ENCODE measurements at regions not wholly inside any gene's neighbourhood (a gene's known extent, or its start where the extent isn't known, plus 50 kb on each side); places are given as distances from the start of the nearest gene placed in this dataset.
"Not testable (repeated sequence)": the region's sequence is repeated elsewhere in the genome, so short reads cannot be mapped to it uniquely, and the experiment has no call there.

DNA sequence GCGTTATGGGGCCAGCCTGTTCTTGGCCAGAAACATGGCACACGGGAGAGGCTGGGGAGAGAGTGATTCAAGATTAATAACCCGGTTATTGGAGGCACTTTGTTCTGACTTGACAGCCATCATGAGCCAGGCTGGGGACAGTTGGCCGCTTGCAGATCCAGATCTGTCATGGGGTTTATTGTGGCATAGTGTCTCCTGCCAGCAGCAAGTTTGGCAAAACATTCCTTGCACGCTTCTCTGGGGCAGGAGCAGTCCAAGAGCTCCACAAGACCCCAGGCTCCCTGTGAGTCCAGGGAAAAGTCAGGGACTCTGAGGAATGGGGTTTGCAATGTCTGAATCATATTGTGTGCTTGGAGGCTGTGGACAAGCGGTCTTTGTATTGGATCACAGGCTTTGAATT, 270.4 kb downstream of the MIAT start:
- DNase-seq (ENCODE audit: low spot score): no peak

DNA sequence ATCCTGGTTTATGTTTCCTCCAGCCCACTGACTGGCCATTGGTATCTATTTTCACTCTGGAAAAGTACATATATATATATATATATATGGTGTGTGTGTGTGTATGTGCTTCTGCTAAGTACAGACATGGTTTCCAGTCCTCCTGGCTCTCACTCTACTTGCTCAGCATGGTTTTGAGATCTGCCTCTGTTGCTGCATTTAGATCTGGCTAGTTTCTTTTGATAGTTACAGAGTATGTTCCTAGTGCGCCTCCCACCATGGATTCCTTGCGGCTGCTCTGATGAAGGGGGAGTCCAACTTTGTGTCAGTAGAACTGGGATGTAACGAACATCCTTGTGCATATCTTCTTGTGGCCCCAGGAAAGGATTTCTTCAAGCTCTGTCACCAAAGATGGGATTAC, 274.1 kb downstream of the MIAT start:
- DNase-seq (ENCODE audit: low spot score): no peak

GRCh38 chr22:26933105-26933590, 275.8 kb downstream of the MIAT start:
- no peak for DNase-seq (ENCODE audit: low spot score)

DNA sequence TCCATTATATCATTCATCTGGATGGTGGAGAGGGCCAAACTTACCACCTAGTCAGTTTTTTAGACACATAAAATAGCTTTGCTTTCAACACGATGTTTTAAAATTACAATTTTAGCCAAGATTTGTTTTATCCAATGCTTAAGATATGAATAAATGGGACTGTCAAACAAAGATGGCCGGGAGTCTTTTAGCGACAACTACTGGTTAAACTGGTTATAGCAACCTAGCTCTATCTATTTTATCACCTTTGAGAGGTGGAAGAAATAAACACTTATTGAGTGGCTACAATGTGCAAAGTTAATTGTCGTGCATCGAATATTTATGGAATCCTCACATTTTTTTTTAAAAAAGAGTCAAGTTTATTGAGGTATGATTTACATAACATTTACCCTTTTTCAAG, 279.8 kb downstream of the MIAT start:
- no peak for DNase-seq (ENCODE audit: low spot score)

DNA sequence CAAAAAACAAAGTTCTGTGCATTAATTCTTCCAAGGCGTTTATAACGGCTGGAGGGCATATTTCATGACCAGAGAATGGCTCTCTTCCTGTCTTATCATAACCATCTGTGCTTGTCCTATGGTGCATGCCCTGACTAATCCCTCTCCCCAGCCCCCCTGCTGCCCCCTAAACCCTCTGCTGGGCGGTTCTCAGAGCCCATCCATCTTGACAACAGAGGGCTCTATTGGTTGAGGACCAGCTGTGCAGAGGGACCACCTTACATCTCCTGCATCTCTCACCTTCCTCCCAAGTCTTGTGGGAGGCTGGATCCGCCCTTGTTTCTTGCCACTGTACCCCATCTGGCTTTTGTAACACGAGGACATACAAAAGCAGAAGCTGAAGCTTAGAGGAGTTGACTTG, 282.1 kb downstream of the MIAT start:
- DNase-seq (ENCODE audit: low spot score): no peak

DNA sequence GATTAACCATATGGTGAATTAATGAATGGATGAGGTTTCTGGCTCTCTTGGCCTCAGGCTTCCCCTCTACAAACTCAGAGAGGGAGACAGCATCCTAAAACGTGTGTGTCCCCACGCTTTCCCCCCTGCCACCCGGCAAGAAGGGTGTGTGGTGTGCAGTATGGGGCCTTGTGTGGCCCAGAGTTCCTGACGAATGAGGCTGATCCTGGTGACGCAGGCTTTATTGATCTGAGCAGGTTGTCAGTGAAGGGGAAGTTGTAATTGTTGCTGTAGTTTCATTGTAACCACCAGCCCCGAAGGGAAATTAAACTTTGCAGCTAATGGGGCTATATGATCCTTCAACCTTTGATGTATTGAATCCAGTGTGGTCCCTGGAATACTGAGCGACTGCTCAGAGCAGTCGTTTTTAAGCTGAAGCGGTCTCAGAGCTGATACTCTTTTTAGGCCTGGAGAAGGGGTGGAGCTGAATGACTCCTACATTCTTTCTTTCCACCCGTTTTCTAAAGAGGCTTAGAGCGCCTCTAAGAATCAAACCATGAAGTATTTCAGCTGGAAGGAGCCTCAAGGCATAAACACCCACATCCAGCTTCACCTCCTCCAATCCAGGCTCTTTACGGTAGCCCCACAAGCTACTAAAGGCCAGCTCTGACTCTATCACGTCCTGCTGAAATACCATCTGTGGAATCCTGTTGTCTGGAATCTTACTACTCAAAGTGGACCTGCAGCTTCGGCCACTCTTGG, 284.7 kb downstream of the MIAT start:
- DNase-seq (ENCODE audit: low spot score): no peak

GRCh38 chr22:26942637-26942957, 285.2 kb downstream of the MIAT start:
- no peak for DNase-seq (ENCODE audit: low spot score)

- DNase-seq (ENCODE audit: low spot score): no peak
Measured at GRCh38 chr22:26945565-26945964, 288.2 kb downstream of the MIAT start.

DNA sequence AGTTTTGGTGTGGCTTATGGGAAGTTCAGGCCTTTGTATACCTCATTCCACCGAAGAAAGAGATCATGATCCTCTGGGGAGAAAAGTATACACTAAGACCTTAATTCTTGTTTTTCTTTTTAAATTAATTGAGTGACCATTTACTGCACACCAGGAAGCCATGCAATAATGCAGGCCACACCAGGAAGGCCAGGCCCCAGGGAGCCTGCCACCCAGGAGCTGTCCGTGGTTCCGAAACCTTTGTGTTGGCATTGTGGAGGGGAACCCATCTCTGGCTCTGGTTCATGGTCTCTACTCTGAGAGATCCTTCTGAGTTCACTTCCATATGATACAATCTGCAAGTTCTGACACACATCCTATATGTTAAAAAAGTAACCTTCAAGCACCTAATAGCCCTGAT, 291.8 kb downstream of the MIAT start:
- DNase-seq (ENCODE audit: low spot score): no peak

DNA sequence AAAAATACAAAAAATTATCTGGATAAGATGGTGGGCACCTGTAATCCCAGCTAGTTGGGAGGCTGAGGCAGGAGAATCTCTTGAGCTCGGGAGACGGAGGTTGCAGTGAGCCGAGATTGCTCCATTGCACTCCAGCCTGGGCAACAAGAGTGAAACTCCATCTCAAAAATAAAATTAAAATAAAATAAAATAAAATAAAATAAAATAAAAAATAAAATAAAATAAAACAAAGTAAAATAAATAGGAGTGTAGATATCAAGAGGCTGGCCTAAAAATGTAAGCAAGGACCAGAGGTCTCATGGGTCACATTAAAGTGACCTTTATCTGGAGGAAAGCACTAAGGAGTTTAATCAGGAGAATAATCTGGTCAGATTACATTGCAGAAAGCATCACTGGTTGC, 293.8 kb downstream of the MIAT start:
- not testable (repeated sequence) for DNase-seq (ENCODE audit: low spot score)

- no peak for DNase-seq (ENCODE audit: low spot score)
Measured at GRCh38 chr22:26952004-26952403, 294.6 kb downstream of the MIAT start.

DNA sequence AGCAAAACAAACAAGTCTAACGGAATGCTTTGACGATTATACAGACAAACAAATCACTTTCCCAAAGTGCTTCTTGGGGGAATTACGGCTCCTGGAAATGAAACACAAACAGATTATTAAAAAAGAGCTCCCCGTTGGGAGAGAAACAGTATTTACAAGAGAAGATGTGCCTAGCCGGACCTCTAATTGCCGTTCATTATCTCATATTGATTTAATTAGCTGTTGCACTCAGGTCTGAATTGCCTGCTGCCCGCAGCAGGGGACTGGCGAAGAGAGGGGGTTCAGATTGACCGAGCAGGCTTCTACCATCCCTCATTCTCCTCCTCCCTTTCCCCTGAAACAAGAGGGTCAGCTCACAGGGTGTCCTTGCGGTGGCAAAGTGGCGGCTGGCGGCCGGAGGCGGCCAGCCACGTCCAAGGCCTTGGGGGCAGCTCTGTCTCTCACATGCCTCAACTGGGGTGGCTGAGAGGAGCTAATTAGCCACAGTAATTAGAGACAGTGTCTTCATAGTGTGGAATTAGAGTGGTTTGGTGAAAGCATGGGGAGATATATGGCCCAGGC, 295.1 kb downstream of the MIAT start:
- DNase-seq (ENCODE audit: low spot score): no peak

- DNase-seq (ENCODE audit: low spot score): no peak
Measured at GRCh38 chr22:26953012-26953883, 295.9 kb downstream of the MIAT start.

DNA sequence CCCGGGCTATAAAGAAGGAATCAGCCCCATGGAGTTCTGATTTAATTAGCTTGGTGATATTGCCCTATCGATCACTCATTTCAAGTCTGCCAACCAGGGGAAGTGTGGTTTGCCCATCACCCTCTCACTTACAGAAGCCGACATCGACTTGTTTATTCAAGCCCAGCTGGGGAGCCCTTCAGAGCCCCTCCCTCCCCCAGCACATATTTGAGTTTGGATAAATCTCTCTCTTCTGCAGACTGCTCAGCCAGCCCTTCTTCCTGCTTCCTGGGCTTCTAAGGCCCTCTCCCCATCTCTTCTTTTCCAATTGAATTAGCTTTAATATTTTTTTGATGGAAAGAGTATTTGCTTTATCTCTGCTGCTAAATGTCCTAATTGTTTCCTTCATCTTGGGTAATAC, 299.0 kb downstream of the MIAT start:
- DNase-seq (ENCODE audit: low spot score): no peak

DNA sequence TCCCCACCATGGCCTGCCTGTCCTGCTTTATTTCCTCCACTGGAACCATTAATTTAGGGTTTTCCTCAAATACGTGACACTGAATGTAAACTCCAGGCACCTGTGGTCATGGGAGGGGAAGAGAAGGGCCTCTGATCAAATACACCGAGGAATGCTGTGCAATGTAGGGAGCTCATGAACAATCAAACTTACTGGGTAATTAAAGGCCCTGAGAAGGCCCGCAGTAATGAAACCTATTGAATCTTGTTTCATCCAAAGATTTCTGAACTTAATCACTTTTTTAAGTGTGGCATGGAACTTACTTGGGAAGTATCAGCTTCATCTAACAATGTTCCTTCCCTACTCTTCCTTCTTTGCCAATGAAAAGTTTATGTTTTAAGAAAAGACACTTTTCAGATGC, 299.8 kb downstream of the MIAT start:
- DNase-seq (ENCODE audit: low spot score): no peak

- DNase-seq (ENCODE audit: low spot score): no peak
Measured at GRCh38 chr22:26957897-26958296, 300.5 kb downstream of the MIAT start.

DNA sequence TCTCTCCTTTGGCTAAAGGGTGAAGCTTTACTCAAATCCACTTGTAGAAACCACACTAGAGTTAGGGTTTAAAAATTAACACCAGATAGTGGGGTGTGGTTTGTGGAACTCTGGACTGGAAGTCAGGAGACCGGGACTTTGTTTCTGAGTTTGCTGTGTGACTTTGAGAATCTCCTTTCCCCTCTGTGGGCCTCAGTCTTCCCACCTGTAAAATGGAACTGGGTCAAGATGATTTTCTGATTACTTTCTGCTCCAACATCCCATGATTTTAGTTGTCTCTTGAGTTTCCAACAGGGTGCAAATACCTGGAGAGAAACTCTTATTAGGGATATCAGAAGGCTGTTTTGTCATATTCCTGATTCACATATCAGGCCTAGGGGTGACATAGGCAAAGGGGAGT, 301.0 kb downstream of the MIAT start:
- DNase-seq (ENCODE audit: low spot score): no peak

- DNase-seq (ENCODE audit: low spot score): no peak
Measured at GRCh38 chr22:26964642-26965041, 307.3 kb downstream of the MIAT start.

DNA sequence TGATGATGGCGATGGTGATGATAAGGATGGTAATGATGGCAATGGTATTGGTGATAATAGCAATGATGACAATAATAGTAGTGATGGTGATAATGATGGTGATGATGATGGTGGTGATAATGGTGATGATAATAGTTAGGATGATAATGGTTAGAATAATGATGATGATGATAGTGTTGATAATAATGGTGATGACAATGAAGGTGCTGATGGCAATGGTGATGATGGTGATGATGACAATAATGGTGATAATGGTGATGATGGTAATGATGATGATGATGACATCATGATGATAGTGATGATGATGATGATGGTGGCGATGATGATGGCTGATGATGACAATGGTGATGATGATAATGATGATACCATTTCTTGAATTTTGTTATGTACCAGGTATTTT, 309.9 kb downstream of the MIAT start:
- no peak for DNase-seq (ENCODE audit: low spot score)

DNA sequence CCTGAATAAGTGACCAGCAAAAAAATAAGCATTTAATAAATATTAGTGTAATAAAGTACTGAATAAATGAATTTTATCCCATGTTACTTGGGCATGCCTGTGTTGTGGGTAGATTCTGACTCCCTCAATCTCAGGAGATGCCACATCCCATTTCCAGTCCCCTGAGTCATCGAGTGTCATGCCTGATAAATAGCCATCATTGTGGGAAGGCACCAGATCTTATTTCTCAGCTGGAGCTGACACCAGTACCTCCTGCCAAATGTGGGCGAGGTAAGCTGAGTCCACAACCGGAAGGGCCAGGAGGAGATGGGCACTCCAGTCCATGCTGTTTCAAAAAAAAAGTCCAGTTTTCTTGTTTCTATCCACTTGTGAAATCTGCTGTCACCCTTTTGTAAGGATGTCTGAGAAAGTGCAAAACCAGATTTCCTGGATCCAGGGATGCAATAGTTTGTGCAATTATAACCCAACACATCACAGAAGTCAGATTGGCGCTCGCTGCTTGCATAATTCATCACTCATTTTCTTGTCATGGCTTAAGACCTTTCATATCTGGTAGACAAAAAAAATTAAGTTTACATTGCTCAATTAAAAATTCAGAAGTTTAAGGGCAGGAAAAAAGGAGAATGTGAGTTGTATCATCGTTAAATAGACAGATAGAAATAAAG, 311.6 kb downstream of the MIAT start:
- DNase-seq (ENCODE audit: low spot score): no peak

DNA sequence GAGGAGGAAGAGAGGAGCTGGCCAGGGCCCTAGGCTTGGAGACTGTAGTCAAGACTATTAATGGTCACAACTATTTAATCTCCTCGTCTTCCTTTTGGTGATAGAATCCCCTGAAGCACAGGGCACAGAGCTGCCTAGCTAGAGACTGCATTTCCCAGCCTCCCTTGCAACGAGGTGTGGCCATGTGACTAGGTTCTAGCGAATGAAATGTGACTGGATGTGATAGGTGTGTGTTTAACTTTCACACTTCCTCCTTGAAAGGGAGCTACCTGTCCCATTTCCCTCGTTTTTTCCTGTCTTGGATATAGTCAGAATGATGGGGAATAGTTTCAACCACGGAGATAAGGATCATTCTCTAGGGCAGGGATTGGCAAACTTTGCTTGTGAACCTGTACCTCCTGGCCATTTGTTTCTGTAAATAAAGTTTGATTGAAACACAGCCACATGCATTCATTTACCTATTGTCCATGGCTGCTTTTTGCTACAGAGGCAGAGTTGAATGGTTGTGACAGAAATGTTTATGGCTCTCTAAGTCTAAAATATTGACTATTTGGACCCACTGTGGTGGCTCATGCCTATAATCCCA, 313.5 kb downstream of the MIAT start:
- no peak for DNase-seq (ENCODE audit: low spot score)

DNA sequence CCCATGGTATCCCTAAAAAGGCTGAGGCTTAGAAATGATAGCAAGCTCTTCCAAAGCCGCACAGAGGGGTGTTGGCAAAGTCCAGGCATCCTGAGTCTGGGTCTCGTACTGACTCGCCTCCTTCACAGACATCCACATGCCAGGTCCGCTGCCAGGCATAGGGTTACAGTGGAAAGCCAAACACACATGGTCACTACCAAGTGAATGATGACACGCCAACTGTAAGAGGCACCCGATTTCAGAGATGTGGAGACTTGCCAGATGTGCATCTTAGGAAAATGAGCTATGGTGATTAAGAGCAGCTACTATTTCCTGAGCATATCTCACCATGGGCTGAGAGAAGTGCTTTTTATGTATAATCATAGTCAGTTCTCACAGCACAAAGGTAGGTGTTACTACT, 314.9 kb downstream of the MIAT start:
- no peak for DNase-seq (ENCODE audit: low spot score)
